ENCODE measurements at regions not wholly inside any gene's neighbourhood (a gene's known extent, or its start where the extent isn't known, plus 50 kb on each side); places are given as distances from the start of the nearest gene placed in this dataset.
A peak's percentile ranks its signal among the peaks of the same experiment; 100 is the strongest.

- no peak overlapping the region for H3K18ac ChIP-seq (ENCODE audit: extremely low read depth, low read length)
- no peak overlapping the region for H3K56ac ChIP-seq (replicated peaks; ENCODE audit: insufficient read length, low read depth, low read length)
- no peaks in the 10 kb centered on the region for H4K20me1 ChIP-seq (replicated peaks in 1 of 2; ENCODE audit: control insufficient read depth in 1 of 2, insufficient read depth in 2 of 2, low read length in 2 of 2)
- H3K27ac ChIP-seq (ENCODE audit: low read depth, low read length) = no peak overlapping the region
- ChIA-PET CTCF (ENCODE audit: partially characterized antibody) (interaction anchor here (0.5 kb wide), 1 partner anchor 12 kb away, joined by 4 read pairs; no protein-coding TSS in a partner anchor), POLR2A (ENCODE audit: partially characterized antibody) (no interaction called here)
- H3K4ac ChIP-seq (replicated peaks; ENCODE audit: insufficient read length, low read depth, low read length) = no peak overlapping the region
- WGBS, 2 experiments (ENCODE audit: extremely low coverage in 1 of 2, insufficient coverage in 1 of 2, insufficient read length in 1 of 2, insufficient replicate concordance in 2 of 2, low coverage in 1 of 2, low lambda C conversion rate in 2 of 2, missing lambda C conversion rate in 1 of 2) = 94% methylated on average over 2 of the region's 2 CpGs; no CpG with 5 or more reads in 1 of the 2 experiments
- no peaks in the 10 kb centered on the region for H3K79me2 ChIP-seq (ENCODE audit: control insufficient read depth in 1 of 2, insufficient read depth in 2 of 2, low read length in 2 of 2)
- no peak overlapping the region for H2BK12ac ChIP-seq (ENCODE audit: low read depth, low read length)
- no peak overlapping the region for H2BK120ac ChIP-seq (replicated peaks; ENCODE audit: low read depth, low read length)
- H3K23me2 ChIP-seq (ENCODE audit: low read depth, low read length) = no peaks in the 10 kb centered on the region
- peak; percentile 23; the same call in 1 of the 2 replicates for TF ChIP-seq CEBPB (IDR thresholded peaks at IDR 0.05; ENCODE audit: low read depth, low read length)
- no peak for TF ChIP-seq ASH2L (IDR thresholded peaks at IDR 0.05; ENCODE audit: low read length)
- DNase-seq (ENCODE audit: low read depth in 1 of 2, low spot score in 2 of 2) = no peak
- H3K4me3 ChIP-seq (ENCODE audit: extremely low read depth in 1 of 4, insufficient read depth in 2 of 4, low read depth in 3 of 4, low read length in 4 of 4) = no peak overlapping the region
- no peak overlapping the region for H2BK5ac ChIP-seq (ENCODE audit: low read depth, low read length)
- H2BK20ac ChIP-seq (ENCODE audit: low read length) = no peak overlapping the region
- no peak for FAIRE-seq
- H3K36me3 ChIP-seq (ENCODE audit: control insufficient read depth in 2 of 4, insufficient read depth in 4 of 4, low read length in 3 of 4) = no peaks in the 10 kb centered on the region
- no peak overlapping the region for H3K23ac ChIP-seq (ENCODE audit: insufficient read length)
- no peak overlapping the region for H2AK5ac ChIP-seq (ENCODE audit: low read depth, low read length)
- no peak overlapping the region for H4K5ac ChIP-seq (ENCODE audit: insufficient read length, low read depth, low read length)
- H3K4me1 ChIP-seq (replicated peaks in 1 of 4; ENCODE audit: control insufficient read depth in 3 of 4, insufficient read depth in 4 of 4, low read length in 3 of 4) = no peaks in the 10 kb centered on the region
- H3K9ac ChIP-seq (replicated peaks in 1 of 4; ENCODE audit: extremely low read depth in 1 of 4, low read depth in 3 of 4, low read length in 3 of 4) = no peak overlapping the region
- no peak overlapping the region for H2BK15ac ChIP-seq (ENCODE audit: low read length)
- H3K14ac ChIP-seq (ENCODE audit: insufficient read length) = no peak overlapping the region
- no peak overlapping the region for H4K91ac ChIP-seq (replicated peaks; ENCODE audit: insufficient read length, low read length)
- H2AFZ ChIP-seq (ENCODE audit: low read length) = no peak overlapping the region
- no peaks in the 10 kb centered on the region for H3K9me3 ChIP-seq (ENCODE audit: insufficient read depth in 2 of 2, low read depth in 1 of 2, low read length in 1 of 2)
- H3K4me2 ChIP-seq (ENCODE audit: insufficient read depth in 1 of 2, low read depth in 2 of 2, low read length in 2 of 2) = no peak overlapping the region
- no peak overlapping the region for H4K8ac ChIP-seq (ENCODE audit: extremely low read depth, insufficient read depth, low read length)
- peaks cover 0 to 1% (median 0%) of the 10 kb centered on the region in 4 experiments; a peak in 1 of 7 replicates for H3K27me3 ChIP-seq (replicated peaks in 1 of 4; ENCODE audit: control insufficient read depth in 3 of 4, extremely low read depth in 1 of 4, insufficient read depth in 3 of 4, low read length in 3 of 4)
- no peaks in the 10 kb centered on the region for H3K79me1 ChIP-seq (ENCODE audit: low read depth, low read length)
Observed at GRCh38 chr6:91645811-91646210, 1058.9 kb upstream of the MAP3K7 start.

All from H1 (cell line).